ENCODE measurements at regions not wholly inside any gene's neighbourhood (a gene's known extent, or its start where the extent isn't known, plus 50 kb on each side); places are given as distances from the start of the nearest gene placed in this dataset.

- no peak for DNase-seq (ENCODE audit: insufficient read length, low spot score)
- no peak for TF ChIP-seq SPI1 (IDR thresholded peaks at IDR 0.05; ENCODE audit: low read depth, low read length)
- TF ChIP-seq POU2F2 (IDR thresholded peaks at IDR 0.05; ENCODE audit: low read depth, low read length), result no peak
- TF ChIP-seq POLR2A (IDR thresholded peaks at IDR 0.05; ENCODE audit: low read depth, low read length), result no peak
- no peak for TF ChIP-seq PAX5 (IDR thresholded peaks at IDR 0.05; ENCODE audit: insufficient read depth, low read length, severe bottlenecking)
- TF ChIP-seq POLR2AphosphoS5 (IDR thresholded peaks at IDR 0.05; ENCODE audit: low read depth, low read length), result no peak
- TF ChIP-seq TAF1 (IDR thresholded peaks at IDR 0.05; ENCODE audit: low read depth, low read length), result no peak
- FAIRE-seq, result no peak
Observed at GRCh38 chr3:106862067-106862466, 515.2 kb upstream of the CCDC54 start.

DNA sequence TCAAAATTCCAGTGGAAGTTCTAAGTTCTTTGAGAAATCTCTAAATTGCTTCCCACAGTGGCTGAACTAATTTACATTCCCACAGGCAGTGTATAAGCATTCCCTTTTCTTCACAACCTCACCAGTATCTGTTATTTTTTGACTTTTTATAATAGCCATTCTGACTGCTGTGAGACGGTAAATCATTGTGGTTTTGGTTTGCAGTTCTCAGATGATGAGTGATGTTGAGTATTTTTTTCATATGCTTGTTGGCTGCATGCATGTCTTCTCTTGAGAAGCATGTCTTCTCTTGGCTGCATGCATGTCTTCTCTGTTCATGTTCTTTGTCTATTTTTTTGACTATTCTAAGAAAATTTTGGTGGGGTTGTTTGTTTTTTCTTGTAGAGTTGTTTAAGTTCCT, 499.6 kb upstream of the CCDC54 start:
- no peak for FAIRE-seq
- DNase-seq (ENCODE audit: insufficient read length, low spot score), result no peak
- TF ChIP-seq POLR2AphosphoS5 (IDR thresholded peaks at IDR 0.05; ENCODE audit: low read depth, low read length) (no peak), POLR2A (IDR thresholded peaks at IDR 0.05; ENCODE audit: low read depth, low read length) (no peak), POU2F2 (IDR thresholded peaks at IDR 0.05; ENCODE audit: low read depth, low read length) (no peak), TAF1 (IDR thresholded peaks at IDR 0.05; ENCODE audit: low read depth, low read length) (no peak), SPI1 (IDR thresholded peaks at IDR 0.05; ENCODE audit: low read depth, low read length) (no peak), PAX5 (IDR thresholded peaks at IDR 0.05; ENCODE audit: insufficient read depth, low read length, severe bottlenecking) (no peak)

- DNase-seq (ENCODE audit: insufficient read length, low spot score), result no peak
- no peak for TF ChIP-seq POU2F2 (IDR thresholded peaks at IDR 0.05; ENCODE audit: low read depth, low read length)
- TF ChIP-seq PAX5 (IDR thresholded peaks at IDR 0.05; ENCODE audit: insufficient read depth, low read length, severe bottlenecking), result no peak
- no peak for TF ChIP-seq TAF1 (IDR thresholded peaks at IDR 0.05; ENCODE audit: low read depth, low read length)
- no peak for TF ChIP-seq POLR2A (IDR thresholded peaks at IDR 0.05; ENCODE audit: low read depth, low read length)
- no peak for TF ChIP-seq POLR2AphosphoS5 (IDR thresholded peaks at IDR 0.05; ENCODE audit: low read depth, low read length)
- TF ChIP-seq SPI1 (IDR thresholded peaks at IDR 0.05; ENCODE audit: low read depth, low read length), result no peak
- no peak for FAIRE-seq
Observed at GRCh38 chr3:106880206-106880605, 497.0 kb upstream of the CCDC54 start.

GRCh38 chr3:106881186-106881585, 496.1 kb upstream of the CCDC54 start:
- TF ChIP-seq POLR2AphosphoS5 (IDR thresholded peaks at IDR 0.05; ENCODE audit: low read depth, low read length), result no peak
- TF ChIP-seq POU2F2 (IDR thresholded peaks at IDR 0.05; ENCODE audit: low read depth, low read length), result no peak
- no peak for TF ChIP-seq TAF1 (IDR thresholded peaks at IDR 0.05; ENCODE audit: low read depth, low read length)
- TF ChIP-seq PAX5 (IDR thresholded peaks at IDR 0.05; ENCODE audit: insufficient read depth, low read length, severe bottlenecking), result no peak
- no peak for TF ChIP-seq POLR2A (IDR thresholded peaks at IDR 0.05; ENCODE audit: low read depth, low read length)
- TF ChIP-seq SPI1 (IDR thresholded peaks at IDR 0.05; ENCODE audit: low read depth, low read length), result no peak
- FAIRE-seq, result no peak
- no peak for DNase-seq (ENCODE audit: insufficient read length, low spot score)

GRCh38 chr3:106882297-106882696, 494.9 kb upstream of the CCDC54 start:
- DNase-seq (ENCODE audit: insufficient read length, low spot score) (no peak), FAIRE-seq (no peak)
- TF ChIP-seq PAX5 (IDR thresholded peaks at IDR 0.05; ENCODE audit: insufficient read depth, low read length, severe bottlenecking), result no peak
- TF ChIP-seq POLR2A (IDR thresholded peaks at IDR 0.05; ENCODE audit: low read depth, low read length), result no peak
- no peak for TF ChIP-seq SPI1 (IDR thresholded peaks at IDR 0.05; ENCODE audit: low read depth, low read length)
- TF ChIP-seq TAF1 (IDR thresholded peaks at IDR 0.05; ENCODE audit: low read depth, low read length), result no peak
- TF ChIP-seq POU2F2 (IDR thresholded peaks at IDR 0.05; ENCODE audit: low read depth, low read length), result no peak
- TF ChIP-seq POLR2AphosphoS5 (IDR thresholded peaks at IDR 0.05; ENCODE audit: low read depth, low read length), result no peak

DNA sequence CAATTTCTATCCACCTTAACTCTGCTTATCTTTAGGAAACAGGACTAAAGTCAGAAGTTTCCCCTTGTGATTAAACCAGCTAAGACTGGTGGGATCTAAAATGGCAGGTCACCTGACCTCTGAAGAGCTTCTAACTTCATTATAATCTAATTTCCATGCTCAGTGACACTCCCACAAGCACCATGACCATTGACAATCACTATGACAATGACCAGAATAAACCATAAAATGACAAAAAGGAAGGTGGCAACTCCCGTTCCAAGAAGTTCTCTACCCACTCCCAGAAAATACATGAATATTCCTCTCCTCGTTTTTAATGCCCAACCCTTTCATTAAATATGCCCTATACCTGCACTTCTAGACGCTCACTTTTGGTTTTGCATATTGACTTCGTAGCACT, 471.2 kb upstream of the CCDC54 start:
- DNase-seq (ENCODE audit: insufficient read length, low spot score) (no peak), FAIRE-seq (no peak)
- TF ChIP-seq TAF1 (IDR thresholded peaks at IDR 0.05; ENCODE audit: low read depth, low read length) (no peak), SPI1 (IDR thresholded peaks at IDR 0.05; ENCODE audit: low read depth, low read length) (no peak), POLR2A (IDR thresholded peaks at IDR 0.05; ENCODE audit: low read depth, low read length) (no peak), PAX5 (IDR thresholded peaks at IDR 0.05; ENCODE audit: insufficient read depth, low read length, severe bottlenecking) (no peak), POLR2AphosphoS5 (IDR thresholded peaks at IDR 0.05; ENCODE audit: low read depth, low read length) (no peak)

DNA sequence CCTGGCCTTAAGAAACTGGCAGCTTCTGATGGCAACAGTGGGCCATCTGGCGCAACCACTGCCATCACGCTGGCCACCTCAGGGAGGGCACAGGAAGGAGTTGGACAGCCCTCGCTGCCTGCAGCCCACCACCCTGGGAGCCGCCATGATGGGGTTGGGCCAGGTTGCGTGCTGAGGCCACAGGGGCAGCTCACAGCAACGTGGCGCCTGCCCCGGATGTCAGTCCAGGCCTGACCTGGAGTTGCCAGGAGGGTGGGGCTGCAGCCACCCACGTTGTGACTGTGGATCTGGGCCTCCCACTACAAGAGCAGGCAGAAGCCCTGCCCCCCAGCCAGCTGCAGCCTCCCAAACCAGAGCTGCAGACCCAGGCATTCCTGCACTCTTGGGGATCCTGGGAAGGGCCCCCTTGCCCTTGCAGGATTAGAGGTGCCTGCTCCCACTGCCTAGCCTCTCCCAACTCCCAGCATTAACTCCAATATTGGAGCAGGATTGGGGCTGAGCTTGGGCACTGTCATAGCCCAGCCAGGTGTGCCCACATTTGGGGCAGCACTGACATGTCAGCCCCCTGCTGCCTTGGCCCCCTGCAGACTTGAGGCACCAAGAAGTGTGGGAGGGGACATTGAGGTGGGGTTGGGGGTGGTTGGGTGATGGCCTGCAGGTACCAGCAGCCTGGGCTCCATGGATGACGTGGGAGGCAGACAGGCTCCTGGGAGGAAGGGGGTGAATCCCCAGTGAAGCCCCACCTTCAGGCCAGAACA, 468.9 kb upstream of the CCDC54 start:
- DNase-seq (ENCODE audit: insufficient read length, low spot score) (no peak), FAIRE-seq (no peak)
- no peak for TF ChIP-seq PAX5 (IDR thresholded peaks at IDR 0.05; ENCODE audit: insufficient read depth, low read length, severe bottlenecking)
- TF ChIP-seq SPI1 (IDR thresholded peaks at IDR 0.05; ENCODE audit: low read depth, low read length), result no peak
- TF ChIP-seq POLR2A (IDR thresholded peaks at IDR 0.05; ENCODE audit: low read depth, low read length), result no peak
- no peak for TF ChIP-seq POU2F2 (IDR thresholded peaks at IDR 0.05; ENCODE audit: low read depth, low read length)
- TF ChIP-seq POLR2AphosphoS5 (IDR thresholded peaks at IDR 0.05; ENCODE audit: low read depth, low read length), result no peak
- no peak for TF ChIP-seq TAF1 (IDR thresholded peaks at IDR 0.05; ENCODE audit: low read depth, low read length)

GRCh38 chr3:106913111-106913698, 464.0 kb upstream of the CCDC54 start:
- DNase-seq (ENCODE audit: insufficient read length, low spot score), result no peak
- FAIRE-seq, result no peak
- TF ChIP-seq TAF1 (IDR thresholded peaks at IDR 0.05; ENCODE audit: low read depth, low read length) (no peak), POU2F2 (IDR thresholded peaks at IDR 0.05; ENCODE audit: low read depth, low read length) (no peak), POLR2AphosphoS5 (IDR thresholded peaks at IDR 0.05; ENCODE audit: low read depth, low read length) (no peak), SPI1 (IDR thresholded peaks at IDR 0.05; ENCODE audit: low read depth, low read length) (no peak), PAX5 (IDR thresholded peaks at IDR 0.05; ENCODE audit: insufficient read depth, low read length, severe bottlenecking) (no peak), POLR2A (IDR thresholded peaks at IDR 0.05; ENCODE audit: low read depth, low read length) (no peak)

DNA sequence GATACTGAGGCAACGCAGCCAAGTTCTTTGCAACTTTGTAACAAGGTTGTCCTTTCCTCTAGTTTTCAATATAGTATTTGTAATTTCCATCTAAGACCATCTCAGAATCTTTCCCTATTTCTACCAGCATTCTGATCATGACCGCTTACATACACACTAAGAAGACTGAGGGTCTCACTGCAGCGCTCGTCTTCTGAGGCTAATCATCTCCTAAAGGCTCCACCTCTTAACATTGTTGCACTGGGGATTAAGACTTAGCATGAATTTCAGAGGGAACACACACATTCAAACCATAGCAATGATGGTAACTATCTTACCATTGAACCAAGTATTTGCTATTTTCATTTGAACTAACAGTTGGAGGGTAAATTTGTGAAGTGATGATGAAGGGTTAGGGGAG, 463.3 kb upstream of the CCDC54 start:
- DNase-seq (ENCODE audit: insufficient read length, low spot score) (no peak), FAIRE-seq (no peak)
- TF ChIP-seq PAX5 (IDR thresholded peaks at IDR 0.05; ENCODE audit: insufficient read depth, low read length, severe bottlenecking), result no peak
- no peak for TF ChIP-seq TAF1 (IDR thresholded peaks at IDR 0.05; ENCODE audit: low read depth, low read length)
- TF ChIP-seq SPI1 (IDR thresholded peaks at IDR 0.05; ENCODE audit: low read depth, low read length), result no peak
- TF ChIP-seq POLR2A (IDR thresholded peaks at IDR 0.05; ENCODE audit: low read depth, low read length), result no peak
- TF ChIP-seq POLR2AphosphoS5 (IDR thresholded peaks at IDR 0.05; ENCODE audit: low read depth, low read length), result no peak
- no peak for TF ChIP-seq POU2F2 (IDR thresholded peaks at IDR 0.05; ENCODE audit: low read depth, low read length)

Measured in GM12891 (cell line).